ENCODE measurements at regions not wholly inside any gene's neighbourhood (a gene's known extent, or its start where the extent isn't known, plus 50 kb on each side); places are given as distances from the start of the nearest gene placed in this dataset.
"Not testable (repeated sequence)": the region's sequence is repeated elsewhere in the genome, so short reads cannot be mapped to it uniquely, and the experiment has no call there.

GRCh38 chr2:18311420-18312195, 248.8 kb downstream of the RDH14 start:
- DNase-seq (ENCODE audit: low spot score), result no peak

- DNase-seq (ENCODE audit: low spot score), result no peak
Measured at GRCh38 chr2:18309627-18310026, 250.8 kb downstream of the RDH14 start.

GRCh38 chr2:18309188-18309587, 251.3 kb downstream of the RDH14 start:
- DNase-seq (ENCODE audit: low spot score), result no peak

- no peak for DNase-seq (ENCODE audit: low spot score)
Measured at GRCh38 chr2:18304849-18305248, 255.6 kb downstream of the RDH14 start.

GRCh38 chr2:18301421-18302139, 258.9 kb downstream of the RDH14 start:
- DNase-seq (ENCODE audit: low spot score), result no peak

GRCh38 chr2:18299423-18300212, 260.8 kb downstream of the RDH14 start:
- DNase-seq (ENCODE audit: low spot score), result no peak

- no peak for DNase-seq (ENCODE audit: low spot score)
Measured at GRCh38 chr2:18297534-18298058, 262.9 kb downstream of the RDH14 start.

- no peak for DNase-seq (ENCODE audit: low spot score)
Measured at GRCh38 chr2:18290386-18290785, 270.1 kb downstream of the RDH14 start.

- no peak for DNase-seq (ENCODE audit: low spot score)
Measured at GRCh38 chr2:18286897-18287296, 273.6 kb downstream of the RDH14 start.

GRCh38 chr2:18284331-18284730, 276.1 kb downstream of the RDH14 start:
- DNase-seq (ENCODE audit: low spot score), result no peak

- no peak for DNase-seq (ENCODE audit: low spot score)
Measured at GRCh38 chr2:18282026-18282425, 278.4 kb downstream of the RDH14 start.

GRCh38 chr2:18276583-18277075, 283.8 kb downstream of the RDH14 start:
- no peak for DNase-seq (ENCODE audit: low spot score)

- DNase-seq (ENCODE audit: low spot score), result no peak
Measured at GRCh38 chr2:18273205-18273604, 287.2 kb downstream of the RDH14 start.

- no peak for DNase-seq (ENCODE audit: low spot score)
Measured at GRCh38 chr2:18272148-18272494, 288.3 kb downstream of the RDH14 start.

GRCh38 chr2:18271370-18272147, 288.9 kb downstream of the RDH14 start:
- DNase-seq (ENCODE audit: low spot score), result no peak

- DNase-seq (ENCODE audit: low spot score), result no peak
Measured at GRCh38 chr2:18268400-18268799, 292.1 kb downstream of the RDH14 start.

GRCh38 chr2:18267501-18267900, 293.0 kb downstream of the RDH14 start:
- no peak for DNase-seq (ENCODE audit: low spot score)

- not testable (repeated sequence) for DNase-seq (ENCODE audit: low spot score)
Measured at GRCh38 chr2:18266699-18267098, 293.8 kb downstream of the RDH14 start.

GRCh38 chr2:18265614-18266586, 294.6 kb downstream of the RDH14 start:
- no peak for DNase-seq (ENCODE audit: low spot score)

- DNase-seq (ENCODE audit: low spot score), result no peak
Measured at GRCh38 chr2:18262601-18263000, 297.9 kb downstream of the RDH14 start.
